ENCODE measurements at regions not wholly inside any gene's neighbourhood (a gene's known extent, or its start where the extent isn't known, plus 50 kb on each side); places are given as distances from the start of the nearest gene placed in this dataset.

- TF ChIP-seq SP1 (IDR thresholded peaks at IDR 0.05) (no peak), ZNF384 (IDR thresholded peaks at IDR 0.05) (no peak), NFRKB (IDR thresholded peaks at IDR 0.05) (no peak), ARNT (IDR thresholded peaks at IDR 0.05) (no peak), BHLHE40 (IDR thresholded peaks at IDR 0.05; ENCODE audit: borderline replicate concordance) (no peak), CTBP1 (IDR thresholded peaks at IDR 0.05; ENCODE audit: borderline replicate concordance) (no peak), TARDBP (IDR thresholded peaks at IDR 0.05) (no peak), FOXK2 (IDR thresholded peaks at IDR 0.05) (no peak), HDGF (IDR thresholded peaks at IDR 0.05; ENCODE audit: borderline replicate concordance) (no peak)
Measured at GRCh38 chr11:45461514-45461913, 175.4 kb upstream of the SYT13 start.
